Brain microvascular endothelial cell (primary cell): ENCODE measurements at regions not wholly inside any gene's neighbourhood (a gene's known extent, or its start where the extent isn't known, plus 50 kb on each side); places are given as distances from the start of the nearest gene placed in this dataset.
A peak's percentile ranks its signal among the peaks of the same experiment; 100 is the strongest.

Experiments used
- DNase-seq: peaks from one replicate; pipeline ENCODE4 v3.0.0-alpha.2; 2020
- H3K27ac ChIP-seq: fragments of 250-450 bp; sonication (Bioruptor Pico); 2 replicates; pipeline ENCODE4 v1.5.1; 2020; ENCODE audit warnings: mild to moderate bottlenecking, moderate library complexity
- H3K27me3 ChIP-seq: fragments of 250-450 bp; sonication (Bioruptor Pico); replicated peaks from 2 replicates; pipeline ENCODE4 v1.5.1; 2020; ENCODE audit warnings: mild to moderate bottlenecking
- H3K36me3 ChIP-seq: fragments of 250-450 bp; sonication (Bioruptor Pico); replicated peaks from 2 replicates; pipeline ENCODE4 v1.5.1; 2020; ENCODE audit warnings: mild to moderate bottlenecking
- H3K4me3 ChIP-seq: 2 replicates; pipeline ENCODE4 v1.5.1; 2011; ENCODE audit warnings: low read depth, mild to moderate bottlenecking, control low read depth, low read length, moderate library complexity
- CTCF ChIP-seq: IDR thresholded peaks from 2 replicates; pipeline ENCODE4 v1.5.1; 2011; ENCODE audit warnings: low read depth, mild to moderate bottlenecking, moderate library complexity, low read length, control low read depth, inconsistent platforms; ENCODE audit errors: missing control alignments
- in situ Hi-C: cut with HindIII; loops from 2 replicates; pipeline ENCODE4 v1.10.0; 2017; ENCODE audit warnings: low sequenced_read_pairs, low pct_ligation_motif_present

DNA sequence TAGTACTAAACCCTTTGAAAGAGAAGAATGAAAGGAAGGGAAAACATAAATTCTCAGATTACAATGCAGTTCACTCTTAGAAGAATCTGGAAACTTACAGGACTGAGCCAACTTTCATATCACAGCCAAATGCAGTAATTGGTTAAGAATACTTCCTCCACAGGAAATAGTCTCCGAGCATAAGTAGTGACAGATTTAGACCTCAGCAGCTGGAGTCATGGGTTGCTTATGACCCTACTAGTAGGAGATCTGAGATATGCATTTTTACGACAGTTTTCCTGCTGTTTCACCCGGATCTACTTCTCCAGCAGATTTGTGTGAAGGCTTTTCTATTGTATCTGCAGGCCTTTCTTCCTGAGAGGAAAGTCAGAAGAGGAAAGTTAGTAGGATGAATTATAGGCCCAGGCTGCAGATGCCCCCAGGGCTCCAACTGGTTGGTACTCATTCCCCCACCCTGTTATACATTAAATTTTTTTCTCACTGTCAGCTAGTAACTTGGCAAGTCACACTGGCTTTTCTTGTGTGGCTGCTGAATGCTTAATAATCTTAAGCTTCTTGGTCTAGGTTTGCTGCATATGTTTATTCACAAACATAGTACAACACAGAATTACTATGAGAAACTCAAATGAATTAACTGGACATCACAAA is 1241.5 kb upstream of the MIR17HG start:
- Histone ChIP-seq H3K36me3 (no peaks in the 10 kb centered on the region), H3K4me3 (no peak overlapping the region), H3K27me3 (no peaks in the 10 kb centered on the region), H3K27ac (no peak overlapping the region)
- in situ Hi-C loops, result no loop called here
- peak; percentile 2 for DNase-seq
- no peak for TF ChIP-seq CTCF

- Histone ChIP-seq H3K36me3 (no peaks in the 10 kb centered on the region), H3K27me3 (no peaks in the 10 kb centered on the region), H3K27ac (no peak overlapping the region), H3K4me3 (no peak overlapping the region)
- in situ Hi-C loops, result no loop called here
- DNase-seq, result no peak
- no peak for TF ChIP-seq CTCF
Measured at GRCh38 chr13:90107661-90108060, 1239.8 kb upstream of the MIR17HG start.

DNA sequence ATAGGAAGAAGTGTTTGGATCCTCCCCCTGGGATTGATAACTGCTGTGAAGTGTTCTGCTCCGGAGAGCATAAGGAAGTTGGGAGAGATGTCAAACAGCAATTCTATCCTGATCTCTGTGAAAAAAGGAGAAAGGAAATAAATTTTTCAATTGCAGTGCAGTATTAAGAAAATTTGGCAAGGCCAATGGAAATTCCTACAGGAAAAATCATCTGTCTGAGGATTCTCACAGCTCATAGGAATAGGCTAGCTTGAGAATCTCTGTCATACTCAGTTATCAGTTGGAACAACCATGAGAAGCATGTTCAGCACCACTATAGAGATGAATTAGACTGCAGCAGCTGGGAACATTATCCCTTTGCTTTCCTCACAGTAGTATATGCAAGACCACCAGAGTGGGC is 1238.9 kb upstream of the MIR17HG start:
- no peak overlapping the region for H3K4me3 ChIP-seq
- H3K36me3 ChIP-seq, result no peaks in the 10 kb centered on the region
- no peak for TF ChIP-seq CTCF
- H3K27me3 ChIP-seq, result no peaks in the 10 kb centered on the region
- DNase-seq, result no peak
- H3K27ac ChIP-seq, result no peak overlapping the region
- in situ Hi-C loops, result no loop called here

DNA sequence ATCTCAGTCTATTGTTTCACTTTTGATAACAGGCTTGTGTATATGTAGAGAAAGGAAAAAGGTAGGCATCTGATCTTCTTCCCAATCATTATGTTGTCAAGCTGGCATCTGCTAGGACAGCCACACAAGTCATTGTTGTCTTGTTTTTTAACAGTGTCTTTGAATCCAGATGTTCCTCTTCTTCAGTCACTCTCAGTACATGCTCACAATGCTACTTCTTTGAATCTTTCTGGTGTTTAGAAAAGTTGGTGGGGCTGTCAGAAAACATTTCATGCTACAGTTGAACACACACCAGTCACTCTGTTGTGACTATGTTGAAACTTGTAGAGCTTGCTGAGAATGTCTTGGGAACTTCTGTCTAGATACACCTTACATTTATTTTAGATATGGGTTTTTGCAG is 1231.4 kb upstream of the MIR17HG start:
- in situ Hi-C loops, result no loop called here
- DNase-seq, result no peak
- Histone ChIP-seq H3K27ac (no peak overlapping the region), H3K36me3 (no peaks in the 10 kb centered on the region), H3K4me3 (no peak overlapping the region), H3K27me3 (no peaks in the 10 kb centered on the region)
- TF ChIP-seq CTCF, result no peak

GRCh38 chr13:90118467-90119071 is 1228.9 kb upstream of the MIR17HG start:
- in situ Hi-C loops, result no loop called here
- Histone ChIP-seq H3K27ac (no peak overlapping the region), H3K36me3 (no peaks in the 10 kb centered on the region), H3K4me3 (no peak overlapping the region), H3K27me3 (no peaks in the 10 kb centered on the region)
- no peak for DNase-seq
- TF ChIP-seq CTCF, result no peak

DNA sequence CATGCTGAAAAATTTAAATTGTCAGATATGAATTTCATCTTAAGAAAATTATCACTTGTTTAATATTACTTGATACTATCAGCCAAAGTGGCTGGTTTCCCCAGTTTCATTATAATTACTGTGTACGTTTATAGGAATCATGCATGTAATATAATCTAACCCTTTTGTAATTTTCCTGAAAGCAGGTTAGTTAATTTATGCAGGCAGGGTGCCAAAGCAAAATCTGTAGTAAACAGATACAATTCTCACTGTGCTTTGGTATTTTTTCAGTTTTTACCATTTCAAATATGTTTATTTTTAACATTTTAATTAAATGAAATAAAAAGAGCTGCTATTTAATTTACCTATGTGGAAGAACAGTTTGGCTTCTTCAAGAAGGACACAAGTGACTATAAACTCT is 1227.5 kb upstream of the MIR17HG start:
- Histone ChIP-seq H3K4me3 (no peak overlapping the region), H3K36me3 (no peaks in the 10 kb centered on the region), H3K27me3 (no peaks in the 10 kb centered on the region), H3K27ac (no peak overlapping the region)
- DNase-seq, result no peak
- TF ChIP-seq CTCF, result no peak
- in situ Hi-C loops, result no loop called here
